Pancreas (tissue), 10 donors: ENCODE measurements at regions not wholly inside any gene's neighbourhood (a gene's known extent, or its start where the extent isn't known, plus 50 kb on each side); places are given as distances from the start of the nearest gene placed in this dataset.

Experiments used
- ATAC-seq, 4 donors: fragments of 200-7000 bp; cut with Tn5 transposase; one replicate each; pipeline versions ENCODE4 v1.8.0 to v1.9.1; 2020; ENCODE audit warnings: mild to moderate bottlenecking in 4 of 4, moderate library complexity in 4 of 4
- DNase-seq, 6 donors: peaks; one replicate each; pipeline ENCODE4 v3.0.0-alpha.2; 2020
- FAIRE-seq: peaks from 2 replicates; lab custom pipeline; 2012; peaks lifted over from hg19 to GRCh38; lab: Jason Lieb, UNC
- H3K27ac ChIP-seq, 4 donors: fragments of 200-600 bp; sonication (generic); 1 replicate in 3 of 4; 2 replicates in 1 of 4; pipeline versions ENCODE4 v1.5.0 to v1.8.0; 2020
- H3K27me3 ChIP-seq, 4 donors: fragments of 200-600 bp; one replicate each; pipeline ENCODE4 v1.8.0; 2021
- H3K36me3 ChIP-seq, 3 donors: fragments of 200-600 bp; sonication (generic) in 1 of 3; one replicate each; pipeline versions ENCODE4 v1.5.0 to v1.8.0; 2020 to 2021
- H3K4me1 ChIP-seq, 3 donors: fragments of 200-600 bp; one replicate each; pipeline ENCODE4 v1.8.0; 2021
- H3K4me3 ChIP-seq, 4 donors: fragments of 200-600 bp; sonication (generic) in 2 of 4; one replicate each; pipeline versions ENCODE4 v1.5.0 to v1.8.0; 2020 to 2021
- H3K9me3 ChIP-seq, 4 donors: fragments of 200-600 bp; one replicate each; pipeline ENCODE4 v1.8.0; 2021
- WGBS, 2 donors: extraction: QIAGEN DNeasy Blood & Tissue Kit; methylation state at CpG; one replicate each; pipeline ENCODE4 v1.1.7; 2013; 5-methylcytosine and 5-hydroxymethylcytosine counted together
- intact Hi-C, 3 donors: fragments of 100-400 bp; cut with DNase I; formaldehyde crosslinking; loops; one replicate each; pipeline versions ENCODE4 v1.11.1 to v1.14.2; 2022
- TF ChIP-seq, protein P1 (sequence below), 4 donors: fragments of 200-600 bp; sonication (generic) in 3 of 4; IDR thresholded peaks; one replicate each; pipeline versions ENCODE4 v1.5.0 to v1.8.0; 2021; ENCODE audit warnings: antibody characterized with exemption in 4 of 4
- donor health status: healthy with polysubstance abuse.
- donor health status: DM: no; HTN: no; CAD: no; lungs with moderate emphysema.
- donor health status: DM: no; HTN: no; CAD: no.
- donor health status: control.
- donor health status: control.
- donor health status: Bipolar disorder and iron deficiency.
- donor health status: DM: yes; HTN: yes; CAD: no.
- donor health status: DM: no; HTN: no; CAD: no.
- donor health status: DM: no; HTN: no; CAD: no.
- donor health status: DM: yes; HTN: yes; CAD: no.

DNA sequence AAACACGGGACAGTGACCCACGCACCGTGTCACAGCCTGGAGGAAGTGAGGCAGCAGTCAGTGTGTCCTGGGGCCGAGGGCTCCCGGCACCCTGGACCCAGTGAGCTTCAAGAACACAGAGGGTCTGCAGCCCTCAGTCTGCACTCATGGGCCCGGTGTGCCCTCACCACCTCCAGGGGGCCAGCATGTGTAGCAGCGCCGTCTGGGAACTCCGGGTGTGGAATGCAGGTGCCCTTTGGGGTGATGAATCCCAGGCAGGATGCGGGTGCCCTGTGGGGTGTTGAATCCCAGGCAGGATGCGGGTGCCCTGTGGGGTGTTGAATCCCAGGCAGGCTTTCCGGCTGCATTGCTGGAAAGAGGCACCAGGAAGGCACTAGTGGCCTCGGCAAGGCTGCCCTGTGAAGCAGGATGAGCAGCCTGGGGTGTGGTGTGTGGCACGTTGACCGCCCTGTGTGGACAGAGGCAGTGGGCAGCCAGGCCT, 1399.9 kb downstream of the BRD1 start:
- Histone ChIP-seq H3K4me3 (no peak overlapping the region), H3K4me1 (no peaks in the 10 kb centered on the region), H3K27me3 (no peaks in the 10 kb centered on the region), H3K36me3 (no peaks in the 10 kb centered on the region), H3K9me3 (no peaks in the 10 kb centered on the region), H3K27ac (no peak overlapping the region)
- WGBS, 2 donors: 57 to 75% methylated on average over 15 of the region's 15 CpGs
- DNase-seq (peak in 1 of 6 donors; percentile 38), ATAC-seq (no peak), FAIRE-seq (no peak)
- TF ChIP-seq, protein P1, sequence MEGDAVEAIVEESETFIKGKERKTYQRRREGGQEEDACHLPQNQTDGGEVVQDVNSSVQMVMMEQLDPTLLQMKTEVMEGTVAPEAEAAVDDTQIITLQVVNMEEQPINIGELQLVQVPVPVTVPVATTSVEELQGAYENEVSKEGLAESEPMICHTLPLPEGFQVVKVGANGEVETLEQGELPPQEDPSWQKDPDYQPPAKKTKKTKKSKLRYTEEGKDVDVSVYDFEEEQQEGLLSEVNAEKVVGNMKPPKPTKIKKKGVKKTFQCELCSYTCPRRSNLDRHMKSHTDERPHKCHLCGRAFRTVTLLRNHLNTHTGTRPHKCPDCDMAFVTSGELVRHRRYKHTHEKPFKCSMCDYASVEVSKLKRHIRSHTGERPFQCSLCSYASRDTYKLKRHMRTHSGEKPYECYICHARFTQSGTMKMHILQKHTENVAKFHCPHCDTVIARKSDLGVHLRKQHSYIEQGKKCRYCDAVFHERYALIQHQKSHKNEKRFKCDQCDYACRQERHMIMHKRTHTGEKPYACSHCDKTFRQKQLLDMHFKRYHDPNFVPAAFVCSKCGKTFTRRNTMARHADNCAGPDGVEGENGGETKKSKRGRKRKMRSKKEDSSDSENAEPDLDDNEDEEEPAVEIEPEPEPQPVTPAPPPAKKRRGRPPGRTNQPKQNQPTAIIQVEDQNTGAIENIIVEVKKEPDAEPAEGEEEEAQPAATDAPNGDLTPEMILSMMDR (IDR thresholded peaks at IDR 0.05): no peak
- intact Hi-C loops: no loop called here

DNA sequence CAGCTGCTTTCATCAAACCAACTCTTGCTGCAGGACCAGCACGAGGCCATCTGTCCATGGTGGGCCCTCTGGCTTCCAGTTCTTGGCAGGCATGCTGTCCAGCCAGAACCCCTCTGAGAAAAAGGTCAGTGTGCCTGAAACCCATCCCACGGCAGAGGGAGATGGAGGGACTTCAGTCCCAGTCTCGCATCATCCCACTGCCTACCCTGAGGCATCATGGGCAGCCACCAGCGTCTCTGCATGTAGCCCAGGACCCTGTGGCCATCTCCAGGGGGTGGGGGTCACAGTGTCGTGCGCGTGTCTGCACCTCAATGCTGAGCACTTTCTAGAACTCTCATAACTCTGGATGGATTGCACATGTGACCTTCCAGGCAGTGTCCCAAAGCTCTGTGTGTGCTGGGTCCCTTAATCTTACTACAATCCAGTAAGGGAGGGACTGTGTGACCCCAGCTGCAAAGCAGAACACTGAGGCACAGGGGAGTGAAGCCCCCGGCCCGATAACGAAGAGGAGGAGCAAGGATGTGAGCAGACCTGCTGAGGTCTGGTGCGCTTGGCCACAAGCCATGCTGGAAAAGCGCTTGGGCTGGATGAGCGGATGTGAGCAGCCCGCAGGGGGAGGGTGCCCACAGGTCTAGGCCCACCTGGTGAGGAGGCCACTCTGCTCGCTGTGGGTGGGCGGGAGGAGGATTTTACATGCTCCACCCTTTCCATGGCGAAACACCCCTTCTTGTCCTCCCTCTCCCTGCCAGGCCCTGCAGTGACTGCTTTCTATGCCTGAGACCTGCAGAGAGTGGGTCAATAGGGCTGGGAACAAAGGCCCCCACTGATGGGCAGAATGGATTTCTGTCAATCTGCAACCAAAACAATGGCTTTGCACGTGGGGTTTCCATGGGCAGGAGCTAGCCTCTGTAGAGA, 1401.0 kb downstream of the BRD1 start:
- no peak overlapping the region for H3K27ac ChIP-seq
- no peaks in the 10 kb centered on the region for H3K9me3 ChIP-seq
- H3K36me3 ChIP-seq: no peaks in the 10 kb centered on the region
- no peaks in the 10 kb centered on the region for H3K27me3 ChIP-seq
- TF ChIP-seq, protein P1 (IDR thresholded peaks at IDR 0.05): no peak
- peak in 1 of 6 donors; percentile 39 for DNase-seq
- no peak for ATAC-seq
- H3K4me3 ChIP-seq: no peak overlapping the region
- WGBS, 2 donors: 52 to 66% methylated on average over 18 of the region's 18 CpGs
- intact Hi-C loops: no loop called here
- no peaks in the 10 kb centered on the region for H3K4me1 ChIP-seq
- no peak for FAIRE-seq

DNA sequence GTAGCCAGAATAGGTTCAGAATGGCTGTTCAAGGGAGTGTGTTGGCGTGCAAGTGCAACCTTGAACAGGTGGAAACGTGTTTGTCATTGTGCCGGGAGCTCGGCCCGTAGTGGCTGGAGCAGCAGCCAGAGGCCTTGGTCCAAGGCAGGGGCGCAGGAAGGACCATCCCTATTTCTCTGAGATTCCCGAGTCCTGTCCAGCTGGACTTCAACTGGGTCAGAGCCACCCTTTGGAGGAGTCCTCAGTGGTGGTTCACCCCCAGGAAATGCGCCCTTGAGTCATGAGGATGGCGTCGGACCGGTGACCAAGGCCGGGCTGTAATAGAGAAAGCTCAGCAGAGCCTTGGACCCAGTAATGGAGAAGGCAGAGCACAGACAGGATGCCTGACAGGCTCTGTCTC, 1402.0 kb downstream of the BRD1 start:
- DNase-seq: peak in 1 of 6 donors; percentile 35
- 60 to 78% methylated on average over 12 of the region's 12 CpGs for WGBS, 2 donors
- H3K36me3 ChIP-seq: no peaks in the 10 kb centered on the region

DNA sequence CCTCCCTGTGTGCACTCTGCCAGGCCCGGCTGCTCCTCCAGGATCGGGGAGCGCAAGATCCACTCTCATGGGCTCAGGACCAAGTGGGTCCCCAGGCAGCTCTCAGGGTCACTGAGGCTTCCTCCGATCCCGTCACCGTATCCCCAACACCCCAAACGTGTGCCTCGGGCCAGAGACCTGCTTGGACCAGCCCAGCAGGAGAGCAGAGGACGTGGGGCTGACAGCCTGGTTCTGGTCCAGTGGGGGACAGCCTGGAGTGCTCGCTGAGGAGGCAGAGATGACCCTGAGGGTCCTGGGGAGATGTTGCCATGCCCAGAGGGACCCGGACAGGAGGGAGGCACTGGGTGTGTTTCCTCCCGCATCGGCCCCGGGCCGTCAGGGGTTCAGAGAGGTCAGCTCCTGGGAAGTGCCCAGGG, 1402.6 kb downstream of the BRD1 start:
- Histone ChIP-seq H3K27me3 (no peaks in the 10 kb centered on the region), H3K27ac (no peak overlapping the region), H3K36me3 (no peaks in the 10 kb centered on the region), H3K4me3 (no peak overlapping the region), H3K9me3 (no peaks in the 10 kb centered on the region), H3K4me1 (no peaks in the 10 kb centered on the region)
- no peak for FAIRE-seq
- WGBS, 2 donors: 68 to 70% methylated on average over 15 of the region's 15 CpGs
- peak in 1 of 6 donors; percentile 41 for DNase-seq
- intact Hi-C loops: no loop called here
- TF ChIP-seq, protein P1 (IDR thresholded peaks at IDR 0.05): no peak
- ATAC-seq: no peak

More for the DNA sequence above, 1402.0 kb downstream of the BRD1 start:
- intact Hi-C loops: no loop called here
- ATAC-seq: no peak
- no peak for FAIRE-seq
- Histone ChIP-seq H3K27me3 (no peaks in the 10 kb centered on the region), H3K27ac (no peak overlapping the region), H3K4me3 (no peak overlapping the region), H3K4me1 (no peaks in the 10 kb centered on the region), H3K9me3 (no peaks in the 10 kb centered on the region)
- TF ChIP-seq, protein P1 (IDR thresholded peaks at IDR 0.05): no peak

DNA sequence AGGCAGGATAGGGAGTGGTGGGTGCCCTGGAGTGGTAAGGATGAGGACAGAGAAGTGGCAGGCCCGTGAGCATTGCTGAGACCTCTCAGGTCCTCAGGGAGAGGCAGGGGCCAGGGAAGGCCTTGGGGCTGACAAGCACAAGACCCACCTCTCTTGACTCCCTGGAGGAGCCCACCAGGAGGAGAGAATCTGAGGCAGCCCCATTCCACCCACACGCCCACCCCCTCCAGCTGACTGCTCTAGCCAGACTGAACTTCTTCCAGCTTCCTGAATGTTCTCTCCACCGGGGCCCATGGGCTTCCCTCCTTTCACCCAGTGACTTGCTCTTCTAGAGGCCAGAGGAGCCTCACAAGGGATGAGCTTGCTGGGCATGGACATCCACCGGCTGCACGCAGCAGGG, 1403.0 kb downstream of the BRD1 start:
- TF ChIP-seq, protein P1 (IDR thresholded peaks at IDR 0.05): no peak
- Histone ChIP-seq H3K27ac (no peak overlapping the region), H3K9me3 (no peaks in the 10 kb centered on the region), H3K4me1 (no peaks in the 10 kb centered on the region), H3K4me3 (no peak overlapping the region), H3K27me3 (no peaks in the 10 kb centered on the region), H3K36me3 (no peaks in the 10 kb centered on the region)
- ATAC-seq (no peak), FAIRE-seq (no peak), DNase-seq (no peak)
- 51 to 66% methylated on average over 5 of the region's 5 CpGs for WGBS, 2 donors
- intact Hi-C loops: no loop called here
